ENCODE measurements at regions not wholly inside any gene's neighbourhood (a gene's known extent, or its start where the extent isn't known, plus 50 kb on each side); places are given as distances from the start of the nearest gene placed in this dataset.
A peak's percentile ranks its signal among the peaks of the same experiment; 100 is the strongest.
"Not testable (repeated sequence)": the region's sequence is repeated elsewhere in the genome, so short reads cannot be mapped to it uniquely, and the experiment has no call there.

GRCh38 chr12:59517522-59517921 lies 78.3 kb upstream of the SLC16A7 start:
- DNase-seq = no peak

DNA sequence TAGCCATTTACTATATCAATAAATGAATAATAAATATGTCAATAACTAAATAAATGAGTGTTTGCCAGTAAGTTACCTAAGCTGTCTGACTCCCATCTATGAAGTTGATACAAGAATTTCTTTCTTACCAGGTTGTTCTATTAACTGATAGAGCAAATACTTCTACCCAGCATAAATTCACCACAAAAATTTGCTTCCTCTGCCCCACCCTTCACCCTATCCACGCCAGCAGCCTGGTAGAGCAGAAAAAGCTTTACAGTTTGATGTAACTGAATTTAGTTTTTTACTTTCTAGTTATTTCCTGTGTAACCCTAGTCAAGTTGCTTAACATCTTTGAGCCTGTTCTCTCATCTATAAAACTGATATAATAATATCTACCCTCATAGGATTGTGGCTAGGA lies 94.9 kb upstream of the SLC16A7 start:
- DNase-seq = no peak

- DNase-seq = no peak
These were observed 95.5 kb upstream of the SLC16A7 start for GRCh38 chr12:59500335-59500734.

GRCh38 chr12:59499774-59500173 lies 96.1 kb upstream of the SLC16A7 start:
- no peak for DNase-seq

GRCh38 chr12:59494617-59495016 lies 101.2 kb upstream of the SLC16A7 start:
- no peak for DNase-seq

- DNase-seq = no peak
These were observed 104.0 kb upstream of the SLC16A7 start for GRCh38 chr12:59491877-59492276.

DNA sequence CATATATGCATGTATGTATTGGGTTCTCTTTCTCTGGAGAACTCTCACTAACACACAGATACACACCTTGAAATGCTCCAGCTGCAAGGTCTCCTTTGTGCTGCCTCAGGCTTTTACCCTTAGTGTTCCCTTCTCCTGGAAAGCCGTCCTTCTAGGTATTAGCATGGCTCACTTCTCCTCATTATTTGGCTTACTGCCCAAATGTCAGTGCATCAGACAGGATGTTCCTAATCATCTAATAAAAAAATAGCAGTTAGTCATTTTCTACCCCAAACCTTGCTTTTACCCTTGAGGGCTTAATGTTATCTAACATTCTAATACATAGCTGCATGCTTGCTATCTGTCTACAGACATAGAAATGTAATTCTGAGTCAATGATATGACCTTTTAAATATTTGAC lies 109.0 kb upstream of the SLC16A7 start:
- no peak for DNase-seq

DNA sequence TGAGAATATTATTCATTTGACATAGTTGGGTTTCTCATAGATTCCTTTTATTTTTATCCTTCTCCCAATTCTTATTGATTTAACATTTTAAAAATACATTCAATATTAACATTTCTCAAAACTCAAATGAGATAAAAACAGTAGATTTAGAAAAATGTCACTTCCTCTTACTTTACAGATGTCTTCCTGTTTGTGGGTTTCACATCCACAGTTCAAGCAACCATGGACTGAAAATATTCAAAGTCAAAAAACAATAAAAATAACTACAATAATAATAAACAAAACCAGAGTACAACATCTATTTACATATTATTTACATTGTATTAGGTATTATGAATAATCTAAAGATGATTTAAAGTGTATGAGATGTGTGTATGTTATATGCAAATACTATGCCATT lies 111.3 kb upstream of the SLC16A7 start:
- no peak for DNase-seq

DNA sequence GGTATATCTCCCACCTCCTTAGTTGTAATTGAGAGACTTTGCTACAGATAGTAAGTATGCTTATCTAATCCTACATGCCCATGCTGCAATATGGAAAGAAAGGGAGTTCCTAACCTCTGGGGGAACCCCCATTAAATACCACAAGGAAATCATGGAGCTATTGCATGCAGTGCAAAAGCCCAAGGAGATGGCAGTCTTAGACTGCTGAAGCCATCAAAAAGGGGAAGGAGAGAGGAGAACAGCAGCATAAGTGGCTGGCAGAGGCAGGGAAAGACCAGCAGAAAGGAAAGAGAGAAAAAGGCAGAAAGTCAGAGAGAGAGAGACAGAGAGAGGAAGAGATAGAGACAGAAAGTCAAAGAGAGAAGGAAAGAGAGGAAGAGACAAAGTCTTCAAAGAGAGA lies 121.6 kb upstream of the SLC16A7 start:
- DNase-seq = not testable (repeated sequence)

- peak; percentile 2 for DNase-seq
These were observed 123.6 kb upstream of the SLC16A7 start for GRCh38 chr12:59472273-59472672.

- no peak for DNase-seq
These were observed 135.7 kb upstream of the SLC16A7 start for GRCh38 chr12:59459966-59460660.

GRCh38 chr12:59453475-59453874 lies 142.4 kb upstream of the SLC16A7 start:
- no peak for DNase-seq

- DNase-seq = no peak
These were observed 143.1 kb upstream of the SLC16A7 start for GRCh38 chr12:59452746-59453145.

- DNase-seq = no peak
These were observed 143.6 kb upstream of the SLC16A7 start for GRCh38 chr12:59452259-59452658.

- DNase-seq = no peak
These were observed 149.7 kb upstream of the SLC16A7 start for GRCh38 chr12:59446116-59446515.

DNA sequence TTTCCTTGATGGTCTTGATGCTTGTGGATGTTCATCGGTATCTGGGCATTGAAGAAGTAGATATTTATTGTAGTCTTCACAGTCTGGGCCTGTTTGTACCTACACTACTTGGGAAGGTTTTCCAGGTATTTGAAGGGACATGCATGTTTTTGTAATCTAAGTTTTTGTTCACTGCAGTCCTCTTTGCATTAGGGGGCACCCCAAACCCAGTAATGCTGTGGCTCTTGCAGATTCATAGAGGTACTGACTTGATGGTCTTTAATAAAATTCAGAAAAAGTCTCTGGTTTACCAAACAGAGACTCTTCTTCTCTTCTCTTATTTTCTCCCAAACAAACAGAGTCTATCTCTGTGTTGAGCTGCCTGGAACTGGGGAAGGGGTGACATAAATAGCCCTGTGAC lies 150.9 kb upstream of the SLC16A7 start:
- peak; percentile 32 for DNase-seq

DNA sequence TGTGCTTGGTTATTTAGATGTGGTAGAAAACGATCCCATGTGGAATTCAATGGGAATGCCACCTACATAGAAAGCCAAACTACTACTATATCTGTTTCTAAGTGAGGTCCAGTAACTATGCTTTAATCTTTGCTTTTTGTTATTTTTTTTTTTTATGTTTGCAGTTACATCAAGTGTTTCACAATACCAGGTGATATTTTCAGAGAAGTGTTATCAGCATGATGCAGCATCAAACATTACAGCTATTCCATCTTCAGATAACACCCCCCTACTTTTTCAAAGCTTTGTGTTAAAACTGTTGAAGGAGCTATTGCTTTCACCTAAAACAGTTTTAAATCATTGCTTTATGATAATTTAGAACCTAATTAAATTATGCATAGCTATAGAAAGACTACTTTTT lies 163.8 kb upstream of the SLC16A7 start:
- DNase-seq = no peak

DNA sequence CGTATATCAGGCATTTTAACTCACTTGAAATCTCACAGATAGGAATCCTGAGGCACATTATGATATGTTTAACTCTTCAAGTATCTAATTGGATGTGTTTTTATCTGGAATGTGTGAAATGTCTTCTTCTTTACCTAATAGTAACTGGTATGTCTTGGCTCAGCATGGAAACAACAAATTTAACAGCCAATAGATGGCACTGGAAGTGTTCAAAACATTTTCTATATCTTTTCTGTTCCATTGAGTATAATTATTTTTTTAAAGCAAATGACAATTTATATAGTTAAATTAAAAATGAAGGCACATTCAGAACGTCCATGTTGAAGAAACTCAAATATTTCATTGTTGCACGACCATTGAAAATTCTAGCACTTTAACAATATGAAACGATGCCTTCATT lies 164.6 kb upstream of the SLC16A7 start:
- DNase-seq = no peak

GRCh38 chr12:59429766-59430165 lies 166.1 kb upstream of the SLC16A7 start:
- no peak for DNase-seq

DNA sequence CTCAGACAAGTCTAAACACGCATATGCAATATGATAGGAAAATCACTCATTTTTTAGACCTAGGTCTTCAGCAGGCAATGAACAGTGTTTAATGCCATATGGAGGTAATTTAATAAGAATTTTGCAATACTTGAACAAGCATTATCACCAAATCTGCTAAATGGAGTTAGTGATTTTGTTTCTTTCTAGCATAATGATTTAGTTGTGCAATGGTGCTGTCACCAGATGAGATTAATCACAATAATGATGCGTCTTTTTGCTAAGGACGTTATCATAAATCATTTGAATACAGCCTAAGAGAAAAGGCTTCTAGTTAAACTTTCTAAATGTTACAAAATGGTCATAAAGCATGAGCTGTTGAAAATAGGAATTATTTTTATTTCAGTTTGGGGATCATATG lies 170.0 kb upstream of the SLC16A7 start:
- no peak for DNase-seq

DNA sequence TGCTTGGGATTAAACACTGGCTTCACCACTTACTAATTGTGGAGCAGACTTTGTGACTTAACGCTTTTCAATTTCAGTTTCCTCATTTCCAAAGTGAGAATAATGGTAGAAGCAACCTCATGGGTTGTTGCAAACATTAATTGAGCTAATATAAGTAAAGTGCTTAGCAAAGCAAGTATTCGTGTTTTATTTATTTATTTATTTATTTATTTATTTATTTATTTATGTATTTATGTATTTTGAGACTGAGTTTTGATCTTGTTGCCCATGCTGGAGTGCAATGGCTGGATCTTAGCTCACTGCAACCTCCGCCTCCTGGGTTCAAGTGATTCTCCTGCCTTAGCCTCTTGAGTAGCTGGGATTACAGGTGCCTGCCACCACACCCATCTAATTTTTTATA lies 171.2 kb upstream of the SLC16A7 start:
- not testable (repeated sequence) for DNase-seq

DNA sequence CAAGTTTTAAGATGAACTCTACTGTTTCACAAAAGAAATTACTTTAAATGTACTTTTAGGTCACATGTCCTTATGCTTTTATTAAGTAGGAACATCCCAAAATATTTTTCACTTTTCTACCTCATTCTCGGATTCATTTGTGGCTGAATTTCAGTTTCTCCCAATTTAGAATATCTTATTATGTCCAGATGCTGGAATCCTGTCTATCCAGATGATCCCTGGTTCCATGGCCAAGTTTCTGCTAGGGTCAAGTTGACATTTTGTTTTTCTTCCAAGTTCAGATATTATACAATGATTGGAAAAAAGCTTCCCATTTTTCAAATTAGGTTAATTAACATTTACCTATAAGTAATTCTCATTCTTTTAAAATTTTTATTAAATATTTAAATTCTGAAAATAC lies 181.8 kb upstream of the SLC16A7 start:
- DNase-seq = no peak

- no peak for DNase-seq
These were observed 187.4 kb upstream of the SLC16A7 start for GRCh38 chr12:59408431-59408830.

DNA sequence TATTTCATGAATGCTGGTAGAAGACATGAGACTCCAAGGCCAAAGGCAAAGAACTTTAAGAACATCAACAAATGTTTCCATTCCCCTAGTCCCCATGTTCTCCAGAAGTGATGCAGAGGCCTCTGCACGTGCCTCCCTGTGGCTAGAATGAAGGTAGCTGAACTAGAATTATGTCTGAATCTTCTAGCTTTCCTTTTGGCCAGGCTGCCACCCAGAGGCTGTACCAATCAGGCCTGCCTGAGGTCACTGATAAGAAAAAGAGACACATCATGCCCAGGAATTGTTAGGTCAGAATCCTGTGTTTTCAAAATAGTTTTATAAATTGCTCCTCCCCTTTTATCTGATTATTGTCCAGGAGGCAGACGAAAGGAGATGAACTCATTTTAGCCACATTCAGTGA lies 188.0 kb upstream of the SLC16A7 start:
- no peak for DNase-seq

GRCh38 chr12:59405992-59406391 lies 189.8 kb upstream of the SLC16A7 start:
- no peak for DNase-seq

Measured in CD4-positive, alpha-beta T cell treated with Interleukin-10 for 1 hour (primary cell).